ENCODE measurements at regions not wholly inside any gene's neighbourhood (a gene's known extent, or its start where the extent isn't known, plus 50 kb on each side); places are given as distances from the start of the nearest gene placed in this dataset.

DNA sequence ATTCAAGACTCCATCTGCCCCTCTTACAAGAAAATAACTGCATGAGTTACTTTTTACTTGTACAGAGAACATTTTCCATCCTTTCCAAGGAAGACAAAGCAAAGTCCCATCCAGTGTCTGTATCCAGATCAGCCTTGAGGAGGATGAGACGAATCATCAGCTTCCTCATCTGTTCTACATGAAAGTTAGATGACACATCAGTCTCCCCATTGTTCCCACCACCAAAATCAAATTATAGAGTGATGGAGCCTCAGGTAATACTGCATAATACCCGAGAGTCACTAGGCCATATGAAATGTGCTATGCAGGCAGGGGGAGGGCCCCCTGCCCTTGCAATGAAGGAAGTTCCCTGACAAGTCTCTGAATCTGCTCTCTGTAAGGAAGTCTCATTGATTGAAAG, 1244.6 kb upstream of the SLC10A2 start:
- DNase-seq (ENCODE audit: low read depth), result no peak

DNA sequence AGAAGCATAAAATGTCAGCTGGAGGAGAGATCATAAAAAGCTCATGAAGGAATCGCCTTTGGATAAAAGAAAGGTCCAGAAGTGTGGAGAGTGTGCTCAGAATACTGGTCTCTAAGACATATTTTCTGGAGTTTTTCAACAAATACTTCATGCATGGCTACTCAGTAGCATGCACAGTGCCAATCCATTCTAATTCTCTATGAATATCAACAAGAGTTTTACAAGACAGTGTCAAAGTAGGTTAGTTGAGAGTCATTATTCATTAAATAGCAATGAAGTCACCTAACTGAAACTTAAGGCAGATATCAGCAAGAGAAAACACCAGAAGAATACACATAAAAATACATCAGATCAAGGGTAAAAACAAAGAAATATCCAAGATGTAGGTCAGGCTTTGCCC, 1243.2 kb upstream of the SLC10A2 start:
- no peak for DNase-seq (ENCODE audit: low read depth)

DNA sequence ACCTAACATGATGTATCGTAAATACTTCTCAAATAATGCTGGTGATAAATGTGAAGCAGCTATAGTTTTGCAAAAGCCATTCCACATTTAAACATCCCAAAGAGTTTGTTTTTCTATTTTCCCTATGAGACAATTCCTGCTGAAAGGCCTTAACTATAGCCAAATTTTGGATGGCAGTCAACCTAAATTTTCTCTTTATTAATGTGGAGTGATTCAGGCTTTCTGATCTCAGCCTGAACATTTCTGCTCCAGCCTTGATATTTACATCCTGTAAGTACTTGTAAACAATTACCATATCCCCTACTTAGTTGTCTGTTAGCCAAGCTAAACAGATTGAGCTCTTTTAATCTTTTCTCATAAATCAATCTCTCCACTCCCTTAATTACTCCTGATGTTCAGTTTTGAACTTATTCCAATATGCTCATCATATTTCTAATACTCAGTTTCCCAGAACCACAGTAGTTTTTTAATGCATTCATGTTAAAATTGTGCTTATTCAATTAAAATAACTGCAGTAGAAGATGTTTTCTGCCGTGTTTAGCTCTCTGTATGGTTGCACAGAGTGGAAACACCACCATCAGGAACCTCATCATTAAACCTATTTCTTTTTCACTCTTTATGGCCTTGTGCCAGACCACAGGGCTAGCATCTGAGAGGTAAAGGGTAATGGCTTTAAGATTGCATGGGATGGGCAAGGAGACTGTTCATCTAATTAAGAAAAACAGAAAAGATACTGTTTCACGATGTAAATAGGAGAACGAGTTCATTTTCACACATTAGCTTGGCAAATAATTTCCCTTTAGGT, 1235.2 kb upstream of the SLC10A2 start:
- DNase-seq (ENCODE audit: low read depth), result no peak

DNA sequence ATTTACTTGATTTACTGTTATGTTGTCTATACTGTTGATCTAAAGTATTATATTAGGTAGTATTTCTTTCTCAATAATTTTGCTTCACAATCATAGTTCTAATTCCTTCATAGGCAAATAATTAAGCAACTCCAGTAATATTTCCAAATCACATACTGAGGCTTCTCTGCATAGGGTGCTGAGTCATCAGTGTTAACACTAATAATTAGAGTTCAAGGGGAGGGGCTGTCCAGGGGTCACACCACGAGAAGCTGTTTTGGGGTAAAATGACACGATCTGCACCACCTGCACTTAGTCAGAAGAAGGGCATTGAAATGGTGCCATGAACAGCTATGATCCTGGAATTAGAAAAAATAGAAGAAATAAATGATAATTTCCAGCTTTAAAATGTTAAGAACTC, 1230.9 kb upstream of the SLC10A2 start:
- DNase-seq (ENCODE audit: low read depth), result no peak

DNA sequence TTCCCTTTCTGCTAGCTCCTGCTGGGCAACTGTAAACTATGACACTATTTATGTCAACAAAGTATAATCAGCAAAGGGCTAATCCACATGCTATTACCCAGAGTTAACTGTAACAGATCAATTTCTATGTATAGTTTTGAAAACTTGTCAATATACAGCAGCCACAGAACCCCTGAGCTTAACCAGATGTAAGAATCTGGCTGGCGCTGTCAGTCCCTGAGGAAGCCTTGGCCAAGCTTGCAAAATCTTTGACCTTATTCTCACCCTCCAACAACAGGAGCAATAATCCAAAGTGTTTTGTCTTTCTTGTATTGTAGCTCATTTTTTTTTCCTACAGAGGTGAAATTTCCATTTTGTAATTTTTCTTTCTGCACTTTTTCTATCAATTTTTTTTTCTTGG, 1230.1 kb upstream of the SLC10A2 start:
- no peak for DNase-seq (ENCODE audit: low read depth)

DNA sequence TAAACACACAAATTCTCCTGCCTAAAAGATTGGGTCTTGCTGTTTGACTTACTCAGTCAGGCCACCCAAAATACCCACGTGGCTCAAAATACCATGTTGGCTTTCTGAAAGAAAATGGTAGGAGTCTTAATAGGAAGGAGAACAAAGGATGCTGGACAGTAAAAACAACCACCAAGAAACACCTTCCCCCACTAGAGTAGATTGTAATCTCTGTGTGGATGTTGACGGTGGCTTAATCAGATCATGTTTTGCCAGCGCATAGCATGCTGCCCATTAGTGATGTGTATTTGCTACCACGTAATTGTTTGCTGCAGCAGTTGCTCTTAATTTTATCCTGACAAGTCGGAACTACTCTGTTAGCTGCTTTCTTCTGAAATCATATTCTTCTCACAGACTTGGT, 1229.3 kb upstream of the SLC10A2 start:
- no peak for DNase-seq (ENCODE audit: low read depth)

DNA sequence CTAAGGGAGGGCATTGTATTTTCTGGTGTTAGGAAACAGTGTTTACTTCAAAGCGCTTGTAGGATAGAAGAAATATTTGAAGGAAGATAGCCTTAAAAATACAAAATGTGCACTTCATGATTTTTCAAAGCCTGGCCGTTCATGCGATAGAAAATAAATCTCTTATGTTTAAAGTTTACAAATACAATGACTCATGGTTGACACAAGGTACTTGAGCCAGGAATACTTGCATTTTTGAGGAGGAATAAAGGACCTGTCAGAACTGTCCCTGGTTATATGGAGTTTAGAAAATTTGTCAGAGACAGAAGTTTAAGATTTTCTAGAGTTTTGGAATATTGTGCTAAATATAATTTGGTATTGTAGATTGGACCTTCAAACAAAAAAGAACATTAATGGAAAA, 1223.2 kb upstream of the SLC10A2 start:
- DNase-seq (ENCODE audit: low read depth), result no peak

DNA sequence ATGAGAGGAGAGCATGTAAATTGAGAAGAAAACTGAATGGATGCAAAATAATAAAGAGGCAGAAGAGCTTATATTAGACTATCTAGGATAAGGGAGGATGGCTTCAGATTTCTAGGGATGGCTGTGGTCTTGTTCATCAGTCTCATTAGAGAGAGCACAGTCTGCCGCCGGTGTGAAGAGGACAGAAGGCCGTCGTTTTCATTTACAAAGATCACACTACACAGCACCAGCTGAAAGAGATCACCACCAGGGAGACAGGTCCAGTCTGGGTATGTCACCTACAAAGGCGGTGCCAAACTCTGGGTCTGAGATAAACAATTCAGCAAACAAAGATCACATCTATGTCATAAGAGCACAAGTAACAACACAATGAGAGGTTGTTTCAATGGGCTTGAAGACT, 1222.3 kb upstream of the SLC10A2 start:
- no peak for DNase-seq (ENCODE audit: low read depth)

DNA sequence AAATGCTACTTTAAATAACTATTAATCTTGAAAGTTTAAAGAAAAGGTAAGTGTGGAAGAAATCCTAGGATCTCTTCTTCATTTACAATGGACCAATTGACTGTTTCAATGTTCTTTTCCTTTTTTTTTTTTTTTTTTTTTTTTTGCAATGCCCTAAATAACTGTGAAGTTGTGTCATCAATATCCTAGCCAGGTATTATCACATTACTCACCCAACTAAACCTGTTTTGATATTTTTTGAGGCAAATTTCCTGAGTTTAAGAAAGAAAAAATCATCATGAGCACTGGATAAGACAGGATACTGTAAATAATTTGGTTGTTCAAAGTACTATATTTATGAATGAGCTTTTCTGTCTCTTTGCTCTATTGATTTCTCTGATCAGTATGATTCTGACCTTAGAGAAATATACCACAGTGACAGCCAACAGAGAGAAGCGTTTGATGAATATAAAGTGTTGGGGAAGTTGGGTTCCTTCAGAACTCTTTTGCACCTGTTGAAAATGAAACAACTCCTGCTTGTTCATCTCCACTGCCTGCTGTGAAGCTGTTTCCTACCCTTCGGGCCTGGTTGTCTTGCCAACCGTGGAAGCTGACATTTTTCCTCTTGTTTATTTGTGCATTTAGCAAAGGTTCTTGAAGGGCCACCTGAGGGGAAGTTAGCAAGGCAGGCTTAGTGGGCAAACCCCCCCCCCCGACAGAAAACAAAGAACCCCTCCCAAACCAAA, 1220.5 kb upstream of the SLC10A2 start:
- no peak for DNase-seq (ENCODE audit: low read depth)

DNA sequence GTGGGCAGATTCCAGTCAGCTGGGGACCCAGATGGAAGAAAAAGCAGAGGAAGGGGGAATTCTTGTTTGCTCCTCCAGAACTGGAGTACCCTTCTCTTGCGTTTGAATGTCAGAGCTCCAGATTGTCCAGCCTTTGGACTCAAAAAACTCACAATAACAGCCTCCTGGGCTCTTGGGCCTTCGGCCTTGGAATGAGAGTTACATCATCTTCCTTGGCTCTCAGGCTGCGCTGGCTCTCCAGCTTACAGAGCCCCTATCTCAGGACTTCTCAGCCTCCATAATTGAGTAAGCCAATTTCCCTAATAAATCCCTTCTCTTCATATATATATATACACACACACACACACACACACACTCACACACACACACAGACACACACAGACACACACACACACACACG, 1215.7 kb upstream of the SLC10A2 start:
- no peak for DNase-seq (ENCODE audit: low read depth)

DNA sequence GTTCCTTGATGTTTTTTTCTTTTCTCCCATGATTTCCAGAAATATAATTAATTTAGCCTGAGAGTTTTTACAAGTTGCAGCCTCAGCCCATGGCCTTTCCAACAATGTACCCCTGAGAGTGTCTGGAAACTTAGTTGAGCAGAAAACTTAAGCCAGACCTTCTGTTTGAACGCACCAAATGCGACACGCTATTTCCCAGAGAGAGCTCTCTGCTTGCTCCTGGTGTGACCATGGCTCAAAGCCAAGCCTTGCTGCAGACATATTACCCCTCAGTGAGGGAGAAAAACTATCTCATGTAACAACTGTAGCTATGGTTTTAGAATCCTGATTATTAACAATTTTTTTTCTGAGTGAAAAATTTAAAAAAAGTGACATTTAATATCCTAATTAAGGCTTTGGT, 1204.5 kb upstream of the SLC10A2 start:
- DNase-seq (ENCODE audit: low read depth), result no peak

DNA sequence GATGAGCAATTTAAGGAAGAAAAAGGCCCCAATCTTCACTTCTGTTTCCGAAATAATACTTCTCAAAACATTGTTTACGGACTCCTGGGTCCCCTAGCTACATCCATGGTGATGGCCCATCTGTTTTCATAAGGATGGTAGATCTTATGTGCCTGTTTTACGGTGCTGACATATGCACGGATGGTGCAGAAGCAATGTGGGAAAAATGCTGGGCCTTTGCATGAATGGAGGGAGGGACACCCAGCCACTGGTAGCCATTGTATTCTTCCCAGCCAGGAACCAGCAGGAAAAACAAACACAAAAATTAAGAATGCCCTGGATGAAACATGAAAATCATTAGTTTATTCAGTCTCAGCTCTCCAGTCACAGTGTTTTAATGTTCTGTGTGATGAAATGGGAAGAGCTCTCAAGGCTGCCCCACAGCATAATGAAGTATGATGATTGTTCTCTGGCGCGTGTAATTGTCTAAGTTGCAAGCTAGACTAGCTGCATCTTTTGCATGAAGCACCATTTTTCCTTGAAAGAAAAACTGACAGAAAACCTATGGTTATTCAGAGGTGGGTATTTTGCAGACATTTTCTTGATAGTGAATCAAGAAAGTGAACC, 1201.1 kb upstream of the SLC10A2 start:
- DNase-seq (ENCODE audit: low read depth), result no peak

DNA sequence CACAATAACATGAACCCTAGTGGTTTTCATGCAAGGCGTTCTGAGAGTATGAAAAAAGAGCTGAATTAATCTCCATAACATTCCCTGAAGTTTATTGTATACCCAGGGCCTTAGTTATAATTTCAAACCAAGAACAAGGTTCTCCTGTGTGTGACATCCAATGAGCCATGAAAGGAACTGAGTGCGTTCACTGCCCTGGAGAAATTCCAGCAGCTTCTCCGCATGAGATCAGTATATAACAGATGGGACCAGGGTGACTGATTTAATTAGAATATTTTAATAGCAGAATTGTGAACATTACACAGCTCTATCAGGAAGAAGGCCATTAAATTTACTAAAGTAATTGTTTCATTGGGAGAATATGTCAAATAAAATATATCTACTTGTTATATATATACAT, 1190.5 kb upstream of the SLC10A2 start:
- DNase-seq (ENCODE audit: low read depth), result no peak

DNA sequence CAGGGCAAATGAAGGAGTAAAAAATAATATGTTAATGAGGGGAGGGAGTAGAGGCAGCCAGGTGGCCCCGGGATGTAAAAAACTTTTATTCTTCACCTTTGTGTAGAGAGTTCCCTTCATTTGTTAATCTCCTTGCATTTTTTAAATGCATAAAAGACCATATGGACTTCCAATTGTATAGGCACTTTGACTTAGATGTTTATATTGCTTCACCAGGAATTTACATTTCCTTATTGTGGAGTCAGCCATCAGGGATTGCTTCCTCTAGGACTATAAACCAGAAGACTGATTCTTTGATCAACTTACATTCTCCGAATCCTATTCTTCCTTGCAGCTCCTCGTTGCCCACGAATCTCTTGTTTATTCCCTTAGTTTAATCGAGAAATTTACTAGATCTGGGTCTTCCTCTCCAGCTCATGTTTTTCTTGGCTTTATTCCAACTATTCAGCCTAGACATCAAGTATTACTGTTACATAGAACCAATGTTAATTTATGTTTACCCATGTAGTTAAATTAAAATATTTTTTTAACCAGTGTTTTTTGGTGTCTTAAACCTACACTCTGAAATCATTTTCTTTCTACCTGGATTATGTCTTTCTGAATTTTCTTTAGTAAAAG, 1187.0 kb upstream of the SLC10A2 start:
- no peak for DNase-seq (ENCODE audit: low read depth)

DNA sequence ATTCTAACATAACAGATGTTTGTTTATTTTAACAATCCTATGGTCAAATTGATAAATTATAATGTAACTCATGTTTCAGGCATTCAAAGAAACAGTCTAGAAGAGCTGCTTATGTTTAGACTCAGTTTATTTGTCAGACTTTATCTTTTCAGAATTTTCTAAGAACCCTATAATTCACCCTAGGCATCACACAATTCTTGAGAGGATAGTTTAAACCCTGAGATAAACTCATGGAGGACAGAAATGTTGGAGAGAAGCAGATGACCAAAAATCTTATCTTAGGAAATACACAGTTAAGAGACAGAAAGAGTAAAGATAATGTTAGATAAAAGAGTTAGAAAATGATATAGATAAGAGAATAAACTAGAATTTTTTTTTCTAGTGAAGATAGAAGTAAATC, 1185.7 kb upstream of the SLC10A2 start:
- no peak for DNase-seq (ENCODE audit: low read depth)

DNA sequence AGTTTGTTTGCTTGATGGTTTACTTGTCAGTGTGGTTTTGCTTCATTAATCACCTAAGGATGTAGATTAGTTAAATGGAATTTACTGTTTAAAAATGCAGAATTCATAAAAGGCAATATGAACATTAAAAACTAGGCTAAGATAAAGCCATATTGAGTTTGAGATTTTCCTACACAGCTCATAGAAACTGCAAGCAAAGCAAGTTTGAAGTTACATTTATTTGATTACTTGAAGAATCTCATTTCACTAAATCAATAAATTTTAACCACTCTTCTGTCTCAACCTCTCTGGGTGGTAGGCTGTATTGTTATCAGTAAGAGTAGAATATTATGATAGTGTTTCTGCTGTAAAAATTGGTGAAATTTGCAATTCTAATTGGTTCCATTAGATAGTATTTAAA, 1180.7 kb upstream of the SLC10A2 start:
- no peak for DNase-seq (ENCODE audit: low read depth)

DNA sequence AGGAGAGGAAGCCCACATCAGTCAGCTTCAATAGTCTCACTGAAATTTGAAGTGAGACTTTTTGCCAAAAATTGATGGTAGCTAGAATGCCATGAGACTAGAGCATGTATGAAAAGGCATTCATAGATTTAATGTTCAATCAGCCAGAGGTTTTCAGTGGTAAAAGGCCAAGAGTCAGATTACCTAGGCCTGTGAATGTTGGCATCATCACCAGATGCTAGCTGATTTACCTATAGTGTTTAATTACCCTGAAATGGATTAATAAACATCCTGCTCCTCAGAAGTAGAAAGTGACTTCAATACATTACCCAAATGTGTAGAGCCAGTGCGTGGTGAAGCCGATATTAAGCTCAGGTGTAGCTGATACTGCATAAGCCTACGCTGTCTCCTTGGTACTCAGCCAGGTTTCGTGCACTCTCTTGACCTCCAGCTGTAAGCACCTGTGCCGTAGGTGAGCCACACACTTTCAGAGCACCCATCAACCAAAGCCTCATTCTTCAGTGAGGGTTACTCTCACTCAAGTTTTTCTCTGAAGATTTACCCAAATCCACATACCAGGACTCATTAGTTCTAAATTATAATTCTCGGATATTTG, 1140.3 kb upstream of the SLC10A2 start:
- DNase-seq (ENCODE audit: low read depth), result no peak

DNA sequence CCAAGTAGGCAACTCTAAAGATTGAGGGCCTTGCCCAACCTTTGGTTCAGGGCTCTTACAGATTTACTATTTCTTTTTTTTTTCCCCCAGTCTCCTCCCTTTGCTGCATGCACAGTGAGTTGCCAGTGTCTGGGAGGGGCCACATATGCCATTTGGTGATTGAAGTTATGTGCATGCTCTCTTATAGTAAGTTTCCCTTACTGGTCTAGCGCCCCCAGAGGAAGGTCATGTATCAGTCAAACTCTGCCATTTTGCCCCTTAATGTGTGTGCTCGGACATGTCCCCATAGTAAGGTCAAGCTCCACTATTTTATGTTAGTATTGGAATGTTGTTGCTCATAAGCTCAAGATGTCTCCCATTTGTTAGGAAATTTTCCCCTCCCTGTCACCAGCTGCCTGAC, 1138.0 kb upstream of the SLC10A2 start:
- no peak for DNase-seq (ENCODE audit: low read depth)

DNA sequence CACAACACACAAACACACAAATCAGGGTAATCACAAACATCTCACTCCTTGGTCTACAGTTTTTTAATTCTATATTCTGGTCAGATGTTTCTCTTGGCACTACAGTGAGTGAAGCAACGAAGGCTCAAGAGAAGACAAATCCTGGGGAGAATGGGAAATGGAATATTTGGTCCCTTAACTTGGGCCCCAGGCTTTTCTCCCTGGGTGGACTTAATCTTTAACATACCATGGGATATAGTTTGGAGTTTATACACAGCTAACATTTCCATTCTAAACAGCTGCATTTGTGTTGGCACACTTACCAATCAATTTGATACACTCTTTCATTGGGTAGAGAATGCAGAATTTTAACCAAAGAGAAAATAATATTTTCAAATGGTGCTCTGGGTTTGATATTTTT, 1132.6 kb upstream of the SLC10A2 start:
- DNase-seq (ENCODE audit: low read depth), result no peak

DNA sequence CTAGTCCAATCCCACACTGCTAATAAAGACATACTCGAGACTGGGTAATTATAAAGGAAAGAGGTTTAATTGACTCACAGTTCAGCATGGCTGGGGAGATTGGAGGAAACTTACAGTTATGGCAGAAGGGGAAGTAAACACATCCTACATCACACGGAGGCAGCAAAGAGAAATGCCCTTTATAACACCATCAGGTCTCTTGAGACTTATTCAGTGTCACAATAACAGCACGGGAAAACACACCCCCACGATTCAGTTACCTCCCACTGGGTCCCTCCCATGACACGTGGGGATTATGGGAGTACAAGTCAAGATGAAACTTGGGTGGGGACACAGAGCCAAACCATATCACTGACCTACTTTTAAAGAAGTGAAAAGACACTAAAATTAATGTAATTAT, 1130.4 kb upstream of the SLC10A2 start:
- no peak for DNase-seq (ENCODE audit: low read depth)

DNA sequence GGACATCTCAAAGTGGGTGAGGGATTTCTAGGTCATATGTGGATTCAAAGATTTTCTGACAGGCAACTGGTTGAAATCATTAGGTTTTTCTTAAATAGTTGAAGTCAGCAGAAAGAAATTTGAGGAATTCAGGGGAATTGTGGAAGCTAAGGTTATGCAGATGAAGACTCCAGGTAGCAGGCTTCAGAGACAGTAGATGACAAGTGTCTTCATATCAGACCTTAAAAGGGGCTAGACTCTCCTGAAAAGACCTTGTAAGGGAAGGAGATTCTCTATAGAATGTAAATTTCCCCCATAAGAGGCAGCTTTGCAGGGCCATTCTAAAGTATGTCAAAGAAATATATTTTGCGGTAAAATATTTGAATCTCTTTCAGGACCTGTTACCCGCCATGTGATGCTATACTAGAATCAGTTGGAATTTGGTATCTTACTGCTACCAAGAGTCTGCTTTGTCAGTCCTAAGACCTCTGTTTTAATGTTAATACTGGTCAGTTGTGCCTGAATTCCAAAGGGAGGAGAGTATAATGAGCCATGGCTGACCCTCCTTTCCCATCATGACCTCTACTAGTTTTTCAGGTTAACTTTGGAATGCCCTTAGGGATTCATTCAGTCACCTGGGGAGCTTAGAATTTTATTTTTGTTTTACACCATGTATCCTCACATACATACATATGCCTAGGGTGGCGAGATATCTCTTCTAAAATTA, 1115.5 kb upstream of the SLC10A2 start:
- no peak for DNase-seq (ENCODE audit: low read depth)

DNA sequence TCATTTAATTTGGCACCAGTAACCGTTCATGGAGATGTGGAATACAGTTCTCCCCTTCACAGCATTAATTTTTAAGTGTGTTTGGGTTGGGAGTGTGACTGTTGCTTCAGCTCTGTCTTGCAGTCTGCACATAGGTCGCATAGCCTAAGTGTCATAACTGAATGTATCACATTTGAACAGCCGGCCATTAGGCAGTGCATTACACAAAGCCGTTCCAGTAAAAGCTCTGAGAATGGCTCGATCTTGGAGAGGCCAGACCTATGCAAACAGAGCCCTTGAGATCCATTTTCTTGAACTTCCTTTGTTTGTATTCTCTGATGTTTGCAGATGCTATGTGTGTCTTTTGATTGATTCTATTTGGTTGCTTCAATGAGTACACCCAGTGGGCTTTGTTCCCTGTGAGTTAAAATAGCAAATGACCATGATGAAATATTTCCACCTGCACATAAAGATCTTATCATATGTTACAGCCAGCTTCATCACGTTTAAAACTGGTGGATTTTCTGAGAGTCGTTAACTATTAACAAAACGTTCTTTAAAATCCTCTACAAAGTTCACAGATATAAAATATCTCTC, 1104.9 kb upstream of the SLC10A2 start:
- DNase-seq (ENCODE audit: low read depth), result no peak

All from stimulated activated CD8-positive, alpha-beta memory T cell treated with anti-CD3 and anti-CD28 coated beads, Interleukin-4, amount 100 ng/mL, for 24 hours (primary cell).